HG02678 (cell line): ENCODE measurements at regions not wholly inside any gene's neighbourhood (a gene's known extent, or its start where the extent isn't known, plus 50 kb on each side); places are given as distances from the start of the nearest gene placed in this dataset.
"Not testable (repeated sequence)": the region's sequence is repeated elsewhere in the genome, so short reads cannot be mapped to it uniquely, and the experiment has no call there.

Experiments used
- ATAC-seq: cut with Tn5 transposase; IDR thresholded peaks from one replicate; pipeline ENCODE4 v1.9.1; 2021; ENCODE audit warnings: mild to moderate bottlenecking, moderate library complexity; ENCODE audit not compliant: unreplicated experiment

- ATAC-seq: no peak
Observed at GRCh38 chr22:23501261-23501619, 78.8 kb downstream of the IGLL1 start.

- no peak for ATAC-seq
Observed at GRCh38 chr22:23500508-23501260, 79.4 kb downstream of the IGLL1 start.

- no peak for ATAC-seq
Observed at GRCh38 chr22:23499845-23500500, 80.1 kb downstream of the IGLL1 start.

GRCh38 chr22:23498811-23499798 lies 81.0 kb downstream of the IGLL1 start:
- ATAC-seq: no peak

GRCh38 chr22:23497889-23498288 lies 82.2 kb downstream of the IGLL1 start:
- not testable (repeated sequence) for ATAC-seq

GRCh38 chr22:23497016-23497885 lies 82.8 kb downstream of the IGLL1 start:
- ATAC-seq: no peak

GRCh38 chr22:23496445-23496833 lies 83.7 kb downstream of the IGLL1 start:
- ATAC-seq: no peak

GRCh38 chr22:23495614-23496444 lies 84.3 kb downstream of the IGLL1 start:
- ATAC-seq: no peak

GRCh38 chr22:23494930-23495266 lies 85.2 kb downstream of the IGLL1 start:
- no peak for ATAC-seq

GRCh38 chr22:23485490-23485889 lies 94.6 kb downstream of the IGLL1 start:
- peak; percentile 65 for ATAC-seq

GRCh38 chr22:23484651-23485050 lies 95.4 kb downstream of the IGLL1 start:
- ATAC-seq: no peak

GRCh38 chr22:23481369-23481768 lies 98.7 kb downstream of the IGLL1 start:
- ATAC-seq: no peak

GRCh38 chr22:23478175-23478574 lies 101.9 kb downstream of the IGLL1 start:
- no peak for ATAC-seq

- not testable (repeated sequence) for ATAC-seq
Observed at GRCh38 chr22:23474531-23474930, 105.6 kb downstream of the IGLL1 start.

GRCh38 chr22:23473901-23474300 lies 106.2 kb downstream of the IGLL1 start:
- ATAC-seq: no peak

GRCh38 chr22:23472376-23472775 lies 107.7 kb downstream of the IGLL1 start:
- not testable (repeated sequence) for ATAC-seq

GRCh38 chr22:23471698-23472097 lies 108.4 kb downstream of the IGLL1 start:
- ATAC-seq: no peak

- no peak for ATAC-seq
Observed at GRCh38 chr22:23470811-23471389, 109.2 kb downstream of the IGLL1 start.

- ATAC-seq: no peak
Observed at GRCh38 chr22:23467721-23468294, 112.3 kb downstream of the IGLL1 start.
